HG03565 (cell line): ENCODE measurements at regions not wholly inside any gene's neighbourhood (a gene's known extent, or its start where the extent isn't known, plus 50 kb on each side); places are given as distances from the start of the nearest gene placed in this dataset.
"Not testable (repeated sequence)": the region's sequence is repeated elsewhere in the genome, so short reads cannot be mapped to it uniquely, and the experiment has no call there.

ENCODE experiments used
- ATAC-seq: cut with Tn5 transposase; IDR thresholded peaks from one replicate; pipeline ENCODE4 v1.9.1; 2021; ENCODE audit warnings: mild to moderate bottlenecking, moderate library complexity; ENCODE audit not compliant: unreplicated experiment

DNA sequence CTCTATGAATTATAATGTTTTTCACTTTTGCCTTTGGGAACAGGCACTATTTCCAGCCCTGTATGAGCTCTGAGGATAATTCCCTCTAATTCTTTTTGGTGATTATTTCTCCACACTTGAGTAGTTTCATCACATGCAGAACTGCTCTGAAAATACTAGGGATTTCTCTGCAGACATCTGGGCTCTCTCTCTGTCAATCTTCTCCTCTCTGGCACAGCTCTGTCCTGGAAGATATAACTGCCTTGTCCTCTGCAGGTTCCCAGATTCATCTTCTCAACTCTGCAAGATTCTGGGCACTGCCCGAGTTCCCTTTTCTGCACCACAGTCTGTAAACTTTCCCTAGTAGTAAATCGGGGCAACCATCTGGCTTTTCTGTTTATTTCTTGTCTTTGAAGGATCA lies 131.3 kb upstream of the FMN2 start:
- ATAC-seq, result no peak

DNA sequence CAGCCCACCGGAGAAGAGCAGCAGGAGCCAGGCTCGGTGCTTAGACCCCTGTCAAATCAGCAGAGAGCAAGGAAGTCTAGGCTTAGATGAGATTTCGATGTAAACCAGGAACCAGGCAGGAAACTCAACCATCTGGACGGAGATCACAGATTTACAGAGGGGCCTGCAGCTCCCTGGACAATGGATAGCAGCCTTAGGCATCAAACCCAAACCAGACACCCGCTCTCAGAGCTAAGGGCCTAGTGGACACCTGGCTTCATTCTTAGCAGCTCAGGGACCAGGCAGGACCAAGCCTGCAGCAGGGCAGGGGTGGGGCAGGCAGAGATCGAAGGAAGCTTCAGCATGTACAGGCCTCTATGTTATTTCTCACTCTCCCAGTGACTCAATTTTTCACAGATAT lies 127.8 kb upstream of the FMN2 start:
- no peak for ATAC-seq

DNA sequence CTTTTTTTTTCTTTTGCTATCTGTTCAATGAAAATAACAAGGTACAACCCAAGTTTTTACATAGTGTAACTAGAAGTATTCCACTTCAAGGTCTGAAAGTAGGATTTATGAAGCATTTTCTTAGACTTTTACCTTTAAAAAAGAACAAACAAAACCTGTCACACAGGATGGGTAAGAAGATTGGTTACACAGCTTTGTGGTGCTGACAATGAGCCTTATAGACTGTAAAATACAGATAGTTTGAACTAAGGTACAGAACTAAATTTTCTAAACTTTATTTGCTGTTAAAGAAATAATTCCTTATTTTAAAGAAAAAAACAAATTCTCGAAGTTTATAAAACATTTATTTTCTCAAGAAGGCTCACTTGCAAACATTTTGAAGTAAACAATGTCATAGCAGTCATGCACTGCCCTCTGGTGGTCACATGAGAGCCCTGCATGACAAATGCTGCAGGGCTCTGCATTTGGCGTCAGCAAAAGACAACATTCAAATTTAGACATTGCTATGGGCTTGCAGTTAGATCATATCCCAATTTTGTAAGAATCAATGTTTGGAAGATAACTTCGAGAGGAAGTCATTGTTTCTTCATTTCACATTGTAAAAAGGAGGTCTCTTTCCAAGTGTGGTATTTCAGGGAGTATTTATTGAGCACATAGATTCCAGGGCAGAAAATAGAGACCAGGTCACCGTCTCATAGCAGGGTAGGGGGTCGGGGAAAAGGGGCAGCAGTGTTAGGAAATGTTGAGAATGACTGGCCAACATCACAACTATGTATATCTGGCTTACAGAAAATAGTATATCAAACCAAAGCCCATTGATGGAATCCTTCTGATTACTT lies 115.3 kb upstream of the FMN2 start:
- peak; percentile 95 for ATAC-seq

- no peak for ATAC-seq
These were observed 114.3 kb upstream of the FMN2 start for GRCh38 chr1:239977416-239977815.

GRCh38 chr1:239979456-239979855 lies 112.2 kb upstream of the FMN2 start:
- no peak for ATAC-seq

GRCh38 chr1:239982762-239983161 lies 108.9 kb upstream of the FMN2 start:
- no peak for ATAC-seq

- no peak for ATAC-seq
These were observed 106.6 kb upstream of the FMN2 start for GRCh38 chr1:239985044-239985443.

DNA sequence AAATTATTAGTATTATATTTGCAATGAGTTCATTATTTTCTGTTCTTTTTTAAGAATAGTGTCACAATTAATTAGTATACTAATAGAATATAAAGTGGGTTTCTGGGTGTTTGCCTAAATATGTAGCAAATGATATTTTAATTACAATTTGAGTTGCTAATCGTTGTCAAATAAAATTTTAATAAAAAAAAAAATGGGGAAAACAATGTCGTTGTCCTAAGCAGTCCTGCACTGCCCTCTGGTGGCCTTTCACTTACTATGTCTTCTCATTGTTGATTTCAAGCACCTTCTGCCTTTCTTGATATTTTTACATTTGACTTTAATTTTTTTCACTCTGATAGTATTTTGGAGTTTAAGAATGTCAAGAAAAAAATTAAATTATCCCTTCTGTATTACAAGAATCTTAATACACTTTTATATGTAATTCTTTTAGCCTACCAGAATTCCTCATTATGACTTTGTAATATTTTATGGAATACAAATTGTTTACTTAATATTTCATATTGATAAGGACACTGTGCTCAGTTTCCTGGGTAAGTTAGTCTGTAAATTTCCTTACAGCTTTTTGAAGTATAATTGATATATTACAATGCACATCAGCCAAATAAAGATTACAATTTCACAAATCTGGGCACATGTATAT lies 104.5 kb upstream of the FMN2 start:
- peak; percentile 40 for ATAC-seq

DNA sequence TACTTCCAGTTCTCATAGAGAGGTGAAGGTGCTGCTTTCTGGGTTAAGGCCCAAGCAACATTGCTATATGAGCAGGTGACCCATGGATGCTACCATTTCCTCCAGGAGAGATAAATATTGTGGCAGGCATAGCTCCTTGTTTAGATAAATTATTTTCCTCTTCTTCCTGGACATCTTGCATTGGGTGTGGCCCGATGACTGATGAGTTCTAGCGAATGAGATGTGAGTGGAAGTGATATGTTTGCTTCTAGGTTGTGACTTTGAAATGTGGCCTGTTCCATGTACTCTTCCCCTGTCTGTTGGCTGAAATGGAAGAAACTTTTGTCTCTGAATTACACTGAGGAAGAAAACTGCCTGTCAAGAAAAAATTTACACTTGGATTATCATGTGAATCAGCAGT lies 101.7 kb upstream of the FMN2 start:
- no peak for ATAC-seq

DNA sequence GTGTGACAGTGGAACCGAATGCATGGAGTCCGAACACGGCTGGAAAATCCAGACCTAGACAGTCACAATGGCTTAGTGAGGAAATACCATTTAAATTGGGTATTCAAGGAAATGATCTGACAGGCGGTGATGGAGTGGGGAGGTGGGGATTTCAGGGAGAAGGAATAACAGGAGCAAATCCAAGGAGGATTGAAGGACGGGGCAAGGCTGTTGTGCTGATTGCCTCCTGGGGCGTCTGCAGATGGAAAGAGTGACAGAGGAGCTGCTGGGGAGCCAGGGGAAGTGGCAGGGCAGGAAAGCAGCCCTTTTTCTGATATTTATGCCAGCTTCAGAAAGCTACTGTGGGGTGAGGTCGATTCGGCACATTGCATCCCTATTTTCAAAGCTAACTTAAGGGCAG lies 99.1 kb upstream of the FMN2 start:
- ATAC-seq, result not testable (repeated sequence)

DNA sequence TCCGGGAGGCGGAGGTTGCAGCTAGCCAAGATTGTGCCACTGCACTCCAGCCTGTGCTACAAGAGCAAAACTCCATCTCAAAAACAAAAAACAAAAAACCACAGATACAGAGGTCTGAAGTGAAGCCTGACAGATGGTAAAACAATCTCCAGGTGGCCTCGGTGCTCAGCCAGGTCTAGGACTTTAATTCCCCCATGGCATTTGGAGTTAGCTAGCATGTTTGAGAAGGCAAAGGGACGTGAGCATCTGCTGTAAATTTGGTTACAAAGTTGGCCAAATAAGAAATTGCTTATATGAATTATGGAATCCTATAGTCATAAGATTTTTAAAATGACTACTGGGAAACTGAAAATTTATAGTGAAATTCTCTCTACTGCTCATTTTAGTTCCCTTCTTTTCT lies 98.3 kb upstream of the FMN2 start:
- ATAC-seq, result no peak

DNA sequence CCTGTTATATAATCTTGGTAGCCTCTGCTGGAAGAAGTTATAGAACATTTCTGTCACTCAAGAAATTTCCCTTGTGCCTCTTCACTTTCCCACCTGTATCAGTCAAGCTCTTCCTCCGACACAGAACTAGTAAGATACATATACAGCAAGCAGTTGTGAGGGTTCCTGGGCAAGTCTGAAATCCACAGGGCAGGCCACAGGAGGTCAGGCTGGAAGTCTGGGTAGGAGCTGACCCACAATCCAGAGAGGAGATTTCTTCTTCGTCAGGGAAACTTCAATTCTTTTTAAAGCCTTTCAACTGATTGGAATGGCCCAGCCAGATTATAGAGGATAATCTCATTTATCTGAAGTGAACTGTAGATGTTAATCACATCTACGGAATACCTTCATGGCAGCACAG lies 96.4 kb upstream of the FMN2 start:
- ATAC-seq, result no peak

DNA sequence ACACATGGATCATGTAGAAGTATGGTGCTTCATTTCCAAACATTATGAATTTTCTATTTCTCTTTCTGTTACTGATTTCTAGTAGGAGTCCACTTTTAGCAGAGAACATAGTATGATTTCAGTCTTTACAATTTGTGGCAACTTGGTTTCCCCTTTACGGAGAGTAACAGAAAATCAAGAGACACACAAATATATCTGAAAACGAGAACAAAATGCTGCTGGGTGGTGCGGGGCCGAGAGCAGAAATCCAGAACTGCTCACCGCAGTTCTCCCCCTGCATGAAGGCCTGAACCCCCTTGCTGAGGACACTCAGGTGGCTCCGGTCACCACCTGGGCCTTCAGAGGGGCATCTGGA lies 94.5 kb upstream of the FMN2 start:
- no peak for ATAC-seq

- ATAC-seq, result no peak
These were observed 94.0 kb upstream of the FMN2 start for GRCh38 chr1:239997515-239998311.

- ATAC-seq, result no peak
These were observed 93.4 kb upstream of the FMN2 start for GRCh38 chr1:239998312-239998649.

DNA sequence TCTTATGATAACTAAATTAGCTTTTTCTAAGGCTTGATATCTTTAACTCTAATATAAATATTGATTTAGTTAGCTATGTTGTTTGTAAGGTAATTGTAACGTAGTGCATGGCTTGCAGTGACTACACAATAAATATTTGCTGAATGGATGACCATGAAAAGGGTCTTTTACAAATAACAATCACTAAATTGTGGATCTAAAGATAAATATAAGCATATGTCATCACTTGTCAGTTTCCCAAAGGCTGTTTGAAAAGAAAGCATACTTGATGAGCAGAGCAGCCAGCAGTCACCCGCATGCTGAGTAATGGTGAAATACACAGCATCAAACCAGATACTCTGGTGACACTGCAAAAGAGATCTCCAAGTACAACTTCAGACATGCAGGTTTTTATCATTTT lies 92.5 kb upstream of the FMN2 start:
- ATAC-seq, result no peak

- ATAC-seq, result no peak
These were observed 91.0 kb upstream of the FMN2 start for GRCh38 chr1:240000634-240001033.

- no peak for ATAC-seq
These were observed 90.4 kb upstream of the FMN2 start for GRCh38 chr1:240001177-240001740.

DNA sequence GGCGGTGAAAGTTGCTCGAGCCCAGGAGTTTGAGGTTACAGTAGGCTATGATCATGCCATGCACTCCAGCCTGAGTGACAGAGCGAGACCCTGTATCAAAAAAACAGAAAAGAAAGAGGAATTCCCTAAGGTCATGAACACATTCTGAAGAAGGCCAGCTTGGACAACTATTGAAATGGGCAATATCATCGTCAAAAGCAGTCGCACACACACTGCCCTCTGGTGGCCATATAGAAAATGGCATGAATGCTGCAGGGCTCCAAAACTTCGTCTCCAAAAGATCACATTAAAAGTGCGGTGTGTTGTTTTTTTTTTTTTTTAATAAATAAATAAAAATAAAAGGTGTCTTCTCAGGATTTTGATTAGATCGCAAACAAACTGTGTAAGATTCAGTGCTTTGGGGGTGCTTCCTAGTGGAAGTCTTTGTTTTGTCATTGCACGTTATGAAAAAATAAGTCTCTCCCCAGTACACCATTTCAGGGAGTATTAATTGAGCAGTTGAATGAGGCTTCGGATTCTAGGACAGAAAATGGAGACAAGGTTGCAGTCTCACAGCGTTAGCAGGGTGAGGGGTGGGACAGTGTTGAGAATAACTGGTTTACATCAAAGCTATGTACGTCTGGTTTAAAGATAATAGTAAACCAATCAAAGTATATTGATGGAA lies 87.5 kb upstream of the FMN2 start:
- no peak for ATAC-seq

GRCh38 chr1:240005997-240006650 lies 85.6 kb upstream of the FMN2 start:
- ATAC-seq, result no peak

GRCh38 chr1:240008298-240008697 lies 83.4 kb upstream of the FMN2 start:
- ATAC-seq, result no peak
